ENCODE measurements at regions not wholly inside any gene's neighbourhood (a gene's known extent, or its start where the extent isn't known, plus 50 kb on each side); places are given as distances from the start of the nearest gene placed in this dataset.
"Not testable (repeated sequence)": the region's sequence is repeated elsewhere in the genome, so short reads cannot be mapped to it uniquely, and the experiment has no call there.

DNA sequence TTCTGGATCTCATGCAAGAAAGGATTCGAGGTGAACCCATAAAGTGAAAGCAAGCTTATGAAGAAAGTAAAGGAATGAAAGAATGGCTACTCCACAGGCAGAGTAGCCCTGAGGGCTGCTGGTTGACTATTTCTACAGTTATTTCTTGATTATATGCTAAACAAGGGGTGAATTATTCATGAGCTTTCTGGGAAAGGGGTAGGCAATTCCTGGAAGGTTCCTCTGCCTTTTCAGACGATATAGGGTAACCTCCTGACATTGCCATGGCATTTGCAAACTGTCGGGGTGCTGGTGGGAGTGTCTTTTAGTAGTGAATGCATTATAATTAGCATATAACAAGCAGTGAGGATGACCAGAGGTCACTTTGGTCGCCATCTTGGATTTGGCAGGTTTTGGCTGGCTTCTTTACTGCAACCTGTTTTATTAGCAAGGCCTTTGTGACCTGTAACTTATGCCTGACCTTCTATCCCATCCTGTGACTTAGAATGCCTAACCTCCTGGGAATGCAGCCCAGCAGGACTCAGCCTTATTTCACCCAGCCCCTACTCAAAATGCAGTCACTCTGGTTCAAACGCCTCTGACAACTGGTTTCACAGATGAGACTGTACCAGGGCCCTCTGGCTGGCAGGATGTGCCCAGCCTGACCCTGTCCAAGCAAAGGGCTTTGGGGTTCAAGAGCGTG lies 157.7 kb upstream of the SFSWAP start:
- no peak for DNase-seq

DNA sequence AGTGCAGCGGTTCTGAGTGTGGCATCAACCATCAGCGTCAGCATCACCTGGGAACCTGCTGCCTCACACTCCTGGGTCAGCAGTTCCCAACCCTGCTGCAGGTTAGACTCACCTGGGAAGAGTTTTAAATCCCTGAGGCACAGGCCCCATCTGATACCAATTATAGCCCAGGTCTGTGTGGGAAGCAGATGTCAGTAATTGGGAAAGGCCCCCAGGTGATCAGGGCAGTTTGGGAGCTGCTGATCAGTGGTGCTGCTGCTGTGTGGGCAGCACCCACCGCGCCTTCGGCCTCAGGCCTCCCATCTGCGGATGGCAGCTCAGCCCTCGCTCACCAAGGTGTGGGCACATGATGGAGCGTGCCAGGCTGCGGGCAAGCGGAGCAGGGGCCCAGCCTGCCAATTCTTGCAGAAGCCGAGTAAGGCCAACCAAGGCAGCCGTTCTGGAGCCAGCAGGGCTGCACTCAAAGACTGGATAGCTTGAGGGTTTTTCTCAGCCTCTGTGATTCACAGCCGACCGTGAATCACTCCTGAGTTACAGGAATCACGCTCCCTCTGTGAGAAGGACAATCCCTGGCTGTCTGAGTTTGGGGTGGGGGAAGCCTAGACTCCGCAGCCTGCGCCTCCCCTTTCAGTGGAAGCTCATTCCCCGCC lies 155.6 kb upstream of the SFSWAP start:
- no peak for DNase-seq

DNA sequence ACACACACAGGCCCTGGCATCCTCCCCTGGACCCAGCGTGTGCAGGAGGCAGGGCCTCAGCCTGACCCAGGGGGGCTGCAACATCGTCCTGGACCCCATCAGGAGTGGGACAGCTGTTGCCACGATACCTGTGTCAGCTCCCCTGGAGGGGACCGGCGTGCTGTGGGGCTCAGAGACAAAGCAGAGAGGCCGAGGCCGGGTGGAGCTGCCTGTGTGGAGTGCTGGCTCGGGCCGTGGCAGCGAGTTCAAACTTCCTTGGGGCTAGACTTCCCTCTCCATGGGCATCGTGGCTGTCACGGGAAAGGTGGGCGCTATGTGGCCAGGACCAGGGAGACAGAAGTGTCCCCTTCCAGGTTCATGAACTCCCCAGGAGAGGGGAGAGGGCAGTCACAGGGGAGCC lies 155.0 kb upstream of the SFSWAP start:
- no peak for DNase-seq

DNA sequence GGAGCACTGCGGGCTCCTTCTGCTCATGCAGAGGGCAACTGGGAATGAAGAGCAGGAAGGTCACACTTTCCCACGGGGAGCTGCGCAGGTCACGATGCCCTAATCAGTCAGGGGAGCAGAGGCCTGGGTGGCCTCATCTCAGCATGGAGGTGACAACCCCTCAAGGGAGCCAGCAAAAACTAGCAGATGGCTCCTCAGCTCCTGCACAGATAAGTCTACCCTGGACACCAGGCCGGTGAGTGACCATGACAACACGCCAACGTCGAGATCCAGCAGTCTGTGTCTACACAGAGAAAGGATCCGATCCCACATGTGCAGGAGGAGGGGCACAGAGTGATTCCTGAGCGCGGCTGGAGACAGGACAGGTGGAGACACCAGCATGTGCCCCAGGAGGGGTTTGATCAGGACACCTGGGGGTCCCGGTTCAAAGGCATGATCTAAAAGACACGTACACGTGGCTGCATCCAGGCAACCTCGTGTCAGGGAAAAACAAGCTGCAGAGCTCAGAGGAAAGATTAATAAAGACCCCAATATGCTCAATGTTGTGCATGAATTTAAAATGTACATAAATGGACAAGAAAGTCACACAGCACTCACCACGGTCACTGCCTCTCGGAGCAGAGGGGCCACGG lies 153.7 kb upstream of the SFSWAP start:
- DNase-seq = no peak

DNA sequence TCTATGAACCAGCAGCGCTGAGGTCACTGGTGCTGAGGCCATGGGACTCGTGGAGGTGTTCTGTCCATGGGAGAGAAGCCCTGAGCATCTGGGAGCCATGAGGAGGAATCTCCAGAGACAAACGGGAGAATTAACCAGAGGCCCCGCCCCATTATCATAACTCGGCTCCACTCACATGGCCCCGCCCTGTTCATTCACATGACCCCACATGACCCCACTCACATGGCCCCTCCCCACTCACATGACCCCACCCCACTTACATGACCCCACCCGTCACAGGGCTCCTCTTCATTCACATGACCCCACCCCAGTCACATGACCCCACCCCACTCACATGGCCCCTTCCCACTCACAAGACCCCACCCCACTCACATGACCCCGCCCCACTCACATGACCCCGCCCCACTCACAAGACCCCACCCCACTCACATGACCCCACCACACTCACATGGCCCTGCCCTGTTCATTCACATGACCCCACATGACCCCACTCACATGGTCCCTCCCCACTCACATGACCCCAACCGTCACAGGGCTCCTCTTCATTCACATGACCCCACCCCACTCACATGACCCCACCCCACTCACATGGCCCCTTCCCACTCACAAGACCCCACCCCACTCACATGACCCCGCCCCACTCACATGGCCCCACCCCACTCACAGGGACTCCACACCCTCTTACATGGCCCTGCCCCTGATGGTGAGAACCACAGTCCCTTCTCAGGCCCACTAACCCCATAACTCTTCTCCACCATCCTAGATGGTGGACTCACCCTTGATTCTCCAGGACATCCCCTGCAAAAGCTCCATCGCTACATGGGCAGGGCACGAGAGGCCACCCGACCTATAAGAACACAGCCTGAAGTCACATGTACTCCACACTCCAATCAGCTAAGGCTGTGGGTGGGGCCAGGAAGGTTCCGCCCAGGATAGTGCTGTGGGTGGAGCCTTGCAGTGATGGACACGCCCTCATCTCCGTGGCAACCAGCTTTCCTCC lies 151.1 kb upstream of the SFSWAP start:
- DNase-seq = no peak

DNA sequence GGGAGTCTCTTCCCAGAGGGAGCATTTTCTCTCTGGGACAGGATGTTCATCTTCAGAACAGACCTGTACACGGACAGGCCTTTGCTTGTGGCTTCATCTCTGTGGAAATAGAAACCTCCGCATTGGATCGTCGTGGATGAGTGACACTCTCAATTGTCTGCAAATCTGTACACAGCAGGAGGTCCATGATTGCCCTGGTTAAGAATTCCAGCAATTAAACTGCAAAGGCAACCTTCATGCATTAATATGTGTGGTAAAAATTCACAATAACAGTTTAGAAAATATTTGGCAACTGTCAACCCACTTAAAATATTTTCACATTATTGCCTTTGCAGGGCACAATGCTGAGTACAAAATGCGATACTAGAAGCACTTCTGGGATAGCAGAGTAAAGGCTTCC lies 149.8 kb upstream of the SFSWAP start:
- DNase-seq = no peak

DNA sequence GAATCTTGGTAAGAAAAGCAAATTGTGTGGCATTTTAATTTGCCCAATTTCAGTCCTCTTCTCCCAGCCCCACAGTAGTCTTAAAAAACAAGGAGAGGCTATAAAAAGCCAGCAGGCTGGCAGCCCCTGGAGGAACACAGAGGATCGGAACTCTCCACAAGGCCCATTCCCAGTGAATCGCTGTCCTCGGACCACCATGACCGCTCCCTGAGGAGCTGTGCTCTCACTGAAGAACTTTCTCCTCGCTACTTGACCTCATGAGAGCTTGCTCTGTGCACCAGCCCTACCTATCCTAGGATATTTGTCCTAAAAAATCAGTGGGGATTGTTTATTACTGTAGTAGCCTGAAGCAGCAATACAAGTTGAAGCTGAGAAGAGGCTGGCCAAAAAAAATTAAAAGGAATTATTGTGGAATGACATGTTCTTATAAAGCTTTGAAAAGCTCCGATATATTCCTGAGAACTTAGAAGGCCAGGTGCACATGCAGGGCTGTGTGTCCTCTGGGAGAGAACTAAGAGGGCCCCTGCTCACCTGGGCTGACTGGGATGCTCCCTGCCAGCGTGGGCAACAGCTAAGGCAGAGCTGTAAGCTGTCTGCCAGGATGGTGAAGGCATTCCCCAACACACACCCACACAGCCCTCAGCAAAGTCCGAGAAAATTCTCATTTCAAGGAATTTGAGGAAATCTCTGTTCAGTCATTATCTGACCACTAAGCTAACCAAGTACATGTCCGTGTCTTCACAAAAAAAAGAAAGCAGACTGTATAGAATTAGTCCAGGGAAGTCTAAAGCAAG lies 148.8 kb upstream of the SFSWAP start:
- no peak for DNase-seq

DNA sequence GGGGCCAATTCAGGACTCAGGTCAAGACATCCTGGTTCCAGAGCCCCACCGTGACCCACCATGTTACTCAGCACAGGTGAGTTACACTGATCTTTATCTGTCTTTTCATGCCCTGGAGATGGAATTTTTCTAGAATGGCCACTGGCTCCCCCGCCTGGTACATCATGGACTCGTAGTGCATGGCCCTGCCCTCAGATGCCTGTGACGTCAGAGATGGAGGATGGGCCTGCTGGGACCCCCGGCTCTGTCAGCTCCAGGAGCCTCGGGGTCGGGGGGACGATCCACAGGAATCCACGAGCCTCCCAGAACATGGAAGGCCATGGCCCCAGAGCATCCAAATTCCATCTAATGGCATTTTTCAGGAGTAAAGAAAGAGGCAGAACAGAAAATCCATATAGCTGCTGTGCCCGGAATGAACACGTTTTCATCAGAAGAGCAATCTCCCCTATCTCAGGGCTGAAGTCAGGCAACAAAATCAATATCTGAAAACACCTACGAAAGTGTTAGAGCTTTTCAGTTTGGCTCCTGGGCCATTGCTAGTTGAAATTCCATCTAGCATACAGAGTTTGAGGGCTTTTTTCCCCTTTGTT lies 146.7 kb upstream of the SFSWAP start:
- DNase-seq = not testable (repeated sequence)

GRCh38 chr12:131564845-131565244 lies 146.0 kb upstream of the SFSWAP start:
- no peak for DNase-seq

DNA sequence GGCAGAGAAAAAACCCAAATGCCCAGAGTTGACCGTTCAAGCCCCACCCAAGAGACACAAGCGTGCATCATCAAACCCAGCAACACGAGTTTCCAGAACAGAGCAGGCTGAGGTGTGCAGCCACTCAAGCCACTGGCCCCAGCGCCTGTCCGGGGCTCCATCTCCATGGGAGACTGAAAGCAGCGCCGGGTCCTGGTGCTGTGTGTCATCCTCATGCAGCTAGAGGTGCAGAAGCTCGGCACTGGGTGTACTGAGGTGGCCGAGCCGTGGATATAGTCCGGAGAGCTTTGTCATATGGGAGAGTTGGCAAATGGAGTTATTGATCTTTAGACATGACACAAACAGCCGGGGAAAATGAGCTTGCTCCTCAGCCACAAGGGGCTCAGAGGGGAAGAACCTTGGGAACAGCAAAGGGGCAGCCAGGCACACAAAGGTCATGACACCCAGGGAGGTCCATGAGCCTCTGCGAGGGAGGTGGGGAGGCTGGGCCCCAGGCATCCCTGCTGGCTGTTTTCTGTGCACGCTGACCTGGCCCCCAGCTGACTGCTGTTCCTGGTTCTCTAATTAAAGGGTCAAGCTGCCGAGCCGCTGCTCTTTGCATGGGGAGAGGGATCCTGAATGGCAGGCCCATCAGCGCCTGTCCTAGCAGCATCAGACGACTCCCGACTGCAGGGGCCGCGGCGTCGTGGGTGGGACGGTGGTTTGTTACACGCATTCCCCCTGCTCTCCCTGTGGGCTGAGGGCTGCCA lies 145.4 kb upstream of the SFSWAP start:
- no peak for DNase-seq

- DNase-seq = no peak
Observed at GRCh38 chr12:131568336-131568735, 142.6 kb upstream of the SFSWAP start.

DNA sequence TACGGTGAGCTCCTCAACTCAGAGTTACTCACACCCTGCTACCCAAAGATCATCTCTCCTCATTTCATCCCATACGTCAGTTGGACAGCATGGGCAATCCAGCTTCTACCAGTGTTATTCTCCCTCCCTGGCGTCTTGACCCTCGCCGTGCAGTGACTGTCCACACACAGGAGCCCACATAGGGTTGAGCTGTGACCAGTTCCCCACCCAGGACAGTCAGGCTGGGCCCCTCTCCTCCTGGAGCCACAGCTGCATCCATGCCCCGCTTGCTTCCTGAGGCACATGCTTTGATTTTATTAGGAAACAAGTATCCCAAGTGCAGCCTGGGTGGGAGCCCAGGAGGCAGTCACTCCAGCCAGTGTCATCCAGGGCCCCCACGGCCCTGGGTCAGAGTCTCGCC lies 140.3 kb upstream of the SFSWAP start:
- DNase-seq = no peak

GRCh38 chr12:131571827-131572226 lies 139.1 kb upstream of the SFSWAP start:
- DNase-seq = no peak

GRCh38 chr12:131572626-131573025 lies 138.3 kb upstream of the SFSWAP start:
- DNase-seq = no peak

- DNase-seq = no peak
Observed at GRCh38 chr12:131573631-131574394, 137.1 kb upstream of the SFSWAP start.

DNA sequence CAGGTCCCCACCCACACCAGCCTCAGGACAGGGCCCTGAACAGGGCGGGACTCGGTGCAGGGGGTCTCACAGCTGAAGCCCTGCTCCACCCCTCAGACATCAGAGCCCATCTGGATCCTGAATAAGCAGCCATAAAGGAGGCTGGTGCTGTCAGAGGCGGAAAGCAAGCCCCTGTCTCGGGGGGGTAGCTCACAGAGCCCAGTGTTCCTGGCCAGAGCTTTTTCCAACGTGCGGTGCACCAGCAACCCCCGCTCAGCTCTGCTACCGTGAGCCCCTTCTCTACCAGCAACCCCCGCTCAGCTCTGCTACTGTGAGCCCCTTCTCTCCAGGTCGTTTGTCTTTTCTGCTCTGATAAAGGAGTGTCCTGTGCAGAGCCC lies 136.5 kb upstream of the SFSWAP start:
- DNase-seq = no peak

- DNase-seq = no peak
Observed at GRCh38 chr12:131575371-131575770, 135.5 kb upstream of the SFSWAP start.

- not testable (repeated sequence) for DNase-seq
Observed at GRCh38 chr12:131576734-131577133, 134.2 kb upstream of the SFSWAP start.

DNA sequence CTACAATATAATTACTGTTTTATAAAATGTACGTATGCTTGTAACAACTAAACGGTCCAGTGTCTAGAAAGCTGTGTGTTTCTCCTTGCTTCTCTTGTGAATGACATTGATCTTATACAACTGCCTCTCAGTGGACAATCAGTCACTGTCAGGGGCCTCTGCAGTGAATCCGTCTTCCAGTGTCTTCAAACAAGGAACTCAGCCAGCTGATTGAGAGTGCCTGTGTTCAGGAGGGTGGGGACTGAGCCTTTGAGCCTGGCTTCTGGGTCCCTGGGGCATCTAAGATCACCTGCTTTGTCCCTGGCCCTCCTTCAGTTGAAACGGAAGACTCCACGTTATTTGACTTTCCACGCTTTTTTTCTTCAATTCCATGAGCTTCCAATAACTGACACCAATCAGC lies 133.1 kb upstream of the SFSWAP start:
- no peak for DNase-seq

Measured in skin of body (tissue), 1 donor.